ENCODE measurements at regions not wholly inside any gene's neighbourhood (a gene's known extent, or its start where the extent isn't known, plus 50 kb on each side); places are given as distances from the start of the nearest gene placed in this dataset.

GRCh38 chr3:39601241-39601640, 133.8 kb downstream of the MOBP start (continued):
- TF ChIP-seq, protein P1, sequence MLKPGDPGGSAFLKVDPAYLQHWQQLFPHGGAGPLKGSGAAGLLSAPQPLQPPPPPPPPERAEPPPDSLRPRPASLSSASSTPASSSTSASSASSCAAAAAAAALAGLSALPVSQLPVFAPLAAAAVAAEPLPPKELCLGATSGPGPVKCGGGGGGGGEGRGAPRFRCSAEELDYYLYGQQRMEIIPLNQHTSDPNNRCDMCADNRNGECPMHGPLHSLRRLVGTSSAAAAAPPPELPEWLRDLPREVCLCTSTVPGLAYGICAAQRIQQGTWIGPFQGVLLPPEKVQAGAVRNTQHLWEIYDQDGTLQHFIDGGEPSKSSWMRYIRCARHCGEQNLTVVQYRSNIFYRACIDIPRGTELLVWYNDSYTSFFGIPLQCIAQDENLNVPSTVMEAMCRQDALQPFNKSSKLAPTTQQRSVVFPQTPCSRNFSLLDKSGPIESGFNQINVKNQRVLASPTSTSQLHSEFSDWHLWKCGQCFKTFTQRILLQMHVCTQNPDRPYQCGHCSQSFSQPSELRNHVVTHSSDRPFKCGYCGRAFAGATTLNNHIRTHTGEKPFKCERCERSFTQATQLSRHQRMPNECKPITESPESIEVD (tag by site-specific recombination; IDR thresholded peaks at IDR 0.05): no peak
- no peak for TF ChIP-seq YY1 (tag by site-specific recombination; IDR thresholded peaks at IDR 0.05)
- no peak for TF ChIP-seq ZNF239 (tag by site-specific recombination; IDR thresholded peaks at IDR 0.05)
- TF ChIP-seq ZNF549 (tag by site-specific recombination; IDR thresholded peaks at IDR 0.05): no peak

DNA sequence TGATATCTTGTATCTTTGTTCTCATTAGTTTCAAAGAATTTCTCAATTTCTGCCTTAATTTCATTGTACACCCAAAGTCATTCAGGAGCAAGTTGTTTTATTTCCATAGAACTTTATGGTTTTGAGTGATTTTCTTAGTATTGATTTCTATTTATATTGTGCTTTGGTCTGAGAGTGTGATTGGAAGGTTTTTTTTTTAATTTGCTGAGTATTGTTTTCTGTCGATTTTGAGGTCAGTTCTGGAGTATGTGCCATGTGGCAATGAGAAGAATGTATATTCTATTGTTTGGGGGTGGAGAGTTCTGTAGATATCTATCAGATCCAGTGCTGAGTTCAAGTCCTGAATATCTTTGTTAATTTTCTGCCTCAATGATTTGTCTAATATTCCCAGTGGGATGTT, 138.4 kb downstream of the MOBP start:
- no peaks in the 10 kb centered on the region for H3K9me3 ChIP-seq (ENCODE audit: control insufficient read depth, insufficient read depth, low read depth, low read length)
- no peak overlapping the region for H3K27ac ChIP-seq (ENCODE audit: extremely low read depth, low read depth, low read length)
- H3K36me3 ChIP-seq (ENCODE audit: control insufficient read depth in 2 of 2, insufficient read depth in 1 of 2, low read length in 2 of 2): no peaks in the 10 kb centered on the region
- ChIA-PET CTCF (no interaction called here), POLR2A (no interaction called here)
- no peak overlapping the region for H3K4me3 ChIP-seq (ENCODE audit: low read depth, low read length)
- TF ChIP-seq ZNF394 (tag by site-specific recombination; IDR thresholded peaks at IDR 0.05; ENCODE audit: borderline replicate concordance): no peak
- TF ChIP-seq YY2 (tag by site-specific recombination; IDR thresholded peaks at IDR 0.05): no peak
- TF ChIP-seq TRIM28 (IDR thresholded peaks at IDR 0.05; ENCODE audit: borderline replicate concordance, low read length): no peak
- TF ChIP-seq ZNF175 (tag by site-specific recombination; IDR thresholded peaks at IDR 0.05): no peak
- TF ChIP-seq ZNF138 (tag by site-specific recombination; IDR thresholded peaks at IDR 0.05; ENCODE audit: borderline replicate concordance): no peak
- no peak for TF ChIP-seq ZNF76 (tag by site-specific recombination; IDR thresholded peaks at IDR 0.05; ENCODE audit: borderline replicate concordance, low read depth)
- TF ChIP-seq ZNF488 (tag by site-specific recombination; IDR thresholded peaks at IDR 0.05): no peak
- no peak for TF ChIP-seq BCL11B (tag by site-specific recombination; IDR thresholded peaks at IDR 0.05; ENCODE audit: low read depth)
- no peak for TF ChIP-seq ZNF513 (tag by site-specific recombination; IDR thresholded peaks at IDR 0.05)
- no peak for TF ChIP-seq GLI2 (tag by site-specific recombination; IDR thresholded peaks at IDR 0.05; ENCODE audit: borderline replicate concordance, low read depth)
- TF ChIP-seq ZBTB8A (tag by site-specific recombination; IDR thresholded peaks at IDR 0.05): no peak
- TF ChIP-seq ZNF302 (tag by site-specific recombination; IDR thresholded peaks at IDR 0.05; ENCODE audit: low read depth): no peak
- TF ChIP-seq ZNF837 (tag by site-specific recombination; IDR thresholded peaks at IDR 0.05): no peak
- TF ChIP-seq ZNF354C (tag by site-specific recombination; IDR thresholded peaks at IDR 0.05; ENCODE audit: borderline replicate concordance, low read depth): no peak
- TF ChIP-seq KLF1 (tag by site-specific recombination; IDR thresholded peaks at IDR 0.05): no peak
- no peak for TF ChIP-seq ZNF473 (tag by site-specific recombination; IDR thresholded peaks at IDR 0.05)
- no peak for TF ChIP-seq ZBTB20 (tag by site-specific recombination; IDR thresholded peaks at IDR 0.05)
- no peak for TF ChIP-seq ZNF518A (tag by site-specific recombination; conservative IDR thresholded peaks at IDR 0.05; ENCODE audit: low read depth)
- TF ChIP-seq ZFP69B (tag by site-specific recombination; IDR thresholded peaks at IDR 0.05): no peak
- TF ChIP-seq ZNF585B (tag by site-specific recombination; IDR thresholded peaks at IDR 0.05): no peak
- H3K4me1 ChIP-seq (ENCODE audit: control insufficient read depth, insufficient read depth, low read length): no peaks in the 10 kb centered on the region
